Activated naive CD8-positive, alpha-beta T cell treated with anti-CD3 and anti-CD28 coated beads, Interleukin-2, amount 50 U/mL, for 16 hours (primary cell): ENCODE measurements at regions not wholly inside any gene's neighbourhood (a gene's known extent, or its start where the extent isn't known, plus 50 kb on each side); places are given as distances from the start of the nearest gene placed in this dataset.

Experiments
- DNase-seq: peaks from one replicate; pipeline ENCODE4 v3.0.0-alpha.2; 2020; ENCODE audit warnings: low read depth, low spot score

DNA sequence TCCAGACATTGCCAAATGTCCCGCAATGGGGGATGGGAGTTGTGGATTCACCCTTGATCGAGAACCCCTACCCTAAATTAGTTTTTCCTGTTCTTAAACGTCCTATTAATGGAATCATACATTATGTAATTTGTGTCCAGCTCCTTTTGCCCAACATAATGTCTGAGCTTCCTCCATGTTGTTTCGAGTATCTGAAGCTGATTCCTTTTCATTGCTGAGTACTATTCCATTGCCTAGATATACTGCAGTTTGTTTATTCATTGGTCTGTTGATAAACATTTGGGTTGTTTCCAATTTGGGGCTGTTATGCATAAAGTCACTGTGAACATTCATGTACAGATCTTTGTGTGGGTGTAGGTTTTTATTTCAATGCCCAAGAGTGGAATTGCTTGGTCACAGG is 251.3 kb downstream of the BCOR start:
- DNase-seq: no peak

DNA sequence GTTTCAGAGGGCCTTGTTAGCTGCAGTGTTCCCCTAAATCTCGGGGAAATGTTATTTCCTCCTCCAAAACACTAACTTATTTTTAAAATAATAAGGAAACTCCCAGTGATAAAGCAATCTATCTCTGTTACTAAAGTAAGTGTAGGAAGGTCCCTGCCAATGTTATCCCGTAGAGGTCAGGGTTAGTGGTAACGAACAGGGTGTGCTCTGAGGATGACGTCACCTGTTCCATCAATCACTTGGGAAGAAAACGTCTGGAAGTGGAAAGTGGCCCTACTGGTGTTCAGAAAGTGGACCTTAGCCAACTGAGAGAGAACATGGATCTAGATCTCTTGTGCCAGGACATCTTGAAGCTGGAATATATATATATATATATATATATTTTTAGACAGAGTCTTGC is 249.5 kb downstream of the BCOR start:
- no peak for DNase-seq

DNA sequence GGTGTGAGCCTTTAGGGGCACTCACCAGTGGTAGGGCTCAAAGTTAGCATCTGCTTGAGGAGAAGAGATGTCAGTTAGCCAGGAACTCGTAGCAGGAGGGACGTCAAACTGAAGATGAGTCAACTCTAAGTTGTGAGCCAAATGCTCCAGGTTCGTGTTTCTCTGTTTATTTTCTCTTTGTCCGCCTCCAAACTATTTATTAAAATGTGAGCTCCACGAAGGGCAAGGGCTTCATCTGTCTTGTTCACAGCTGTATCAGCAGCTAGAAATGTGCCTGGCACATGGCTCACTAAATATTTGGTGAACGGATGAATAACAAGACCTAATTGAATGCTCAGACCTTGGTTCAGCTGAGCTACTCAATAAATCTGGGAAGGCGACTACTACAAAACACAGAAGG is 248.9 kb downstream of the BCOR start:
- no peak for DNase-seq

DNA sequence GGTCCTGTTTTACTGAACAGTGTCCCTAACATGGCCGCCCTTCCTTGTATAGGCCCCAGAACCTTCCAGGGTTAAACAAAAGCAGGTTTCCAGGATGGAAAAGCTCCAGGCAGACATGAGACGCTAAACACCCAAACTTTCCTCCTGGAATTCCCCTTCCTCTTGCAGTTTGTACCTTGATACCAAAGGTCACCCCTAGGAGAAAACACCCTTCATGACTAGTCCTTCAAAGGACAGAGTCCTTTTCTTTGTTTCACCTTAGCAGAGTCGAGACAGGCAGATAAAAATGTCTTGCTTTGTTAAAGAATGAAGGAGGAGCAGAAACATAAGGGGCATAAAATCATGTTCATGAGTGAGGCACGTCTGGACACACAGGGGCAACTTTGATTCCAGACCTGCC is 247.5 kb downstream of the BCOR start:
- no peak for DNase-seq

DNA sequence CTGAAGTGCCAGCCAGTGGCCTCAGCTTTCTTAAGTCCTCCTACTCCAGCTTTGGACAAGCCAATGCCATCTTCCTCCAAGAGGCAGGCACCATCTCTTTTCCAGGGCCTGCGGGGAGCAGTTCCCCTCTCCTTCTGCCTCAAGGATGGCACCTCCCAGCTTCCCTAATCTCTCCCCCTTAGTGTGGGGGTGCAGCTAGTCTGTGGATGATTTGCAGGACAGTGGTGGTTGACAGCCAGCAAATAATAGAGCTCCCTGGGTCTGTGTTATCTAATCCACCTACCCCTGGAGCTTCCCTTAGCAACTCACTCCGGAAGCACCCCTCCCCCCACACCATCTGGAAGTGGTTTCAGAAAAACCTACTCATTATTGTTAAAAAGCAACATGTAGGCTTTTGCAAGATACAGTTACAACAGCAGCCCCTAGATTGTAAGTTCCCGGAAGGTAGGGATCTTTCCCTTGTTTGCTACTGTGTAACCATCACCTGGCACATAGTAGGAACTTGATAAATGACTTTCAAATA is 247.1 kb downstream of the BCOR start:
- no peak for DNase-seq

DNA sequence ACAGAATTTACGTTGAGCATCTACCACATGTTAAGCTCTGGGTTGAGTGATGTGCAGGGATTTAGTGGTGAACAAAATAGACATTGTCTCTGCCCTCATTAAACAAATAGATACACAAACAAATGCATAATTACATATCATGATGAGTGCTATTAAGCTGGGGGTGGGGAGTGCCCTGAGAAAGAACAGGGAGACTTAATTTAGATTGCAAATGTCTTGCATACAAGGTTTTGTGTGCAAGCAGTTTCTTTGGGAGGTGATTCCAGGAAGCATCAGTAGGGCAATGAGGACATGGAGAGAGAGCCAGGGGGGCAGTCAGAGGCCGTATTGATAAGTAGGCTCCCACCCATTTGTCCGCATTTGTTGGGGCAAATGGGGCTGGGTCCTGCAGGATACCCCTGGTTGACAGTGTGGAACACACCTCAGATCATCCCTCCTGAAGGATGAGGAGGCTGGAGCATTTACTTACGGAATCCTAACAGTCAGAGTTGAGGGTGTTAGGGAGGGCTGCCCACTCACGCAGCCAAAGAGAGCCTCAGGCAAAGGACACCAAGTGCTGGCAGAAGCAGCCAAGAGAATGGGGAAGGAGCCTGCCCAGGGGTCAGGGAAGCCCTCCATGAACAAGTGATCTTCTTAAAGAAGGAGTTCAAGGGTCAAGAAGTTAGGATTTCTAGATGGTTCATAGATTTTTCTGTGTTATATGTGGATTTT is 245.9 kb downstream of the BCOR start:
- DNase-seq: no peak

DNA sequence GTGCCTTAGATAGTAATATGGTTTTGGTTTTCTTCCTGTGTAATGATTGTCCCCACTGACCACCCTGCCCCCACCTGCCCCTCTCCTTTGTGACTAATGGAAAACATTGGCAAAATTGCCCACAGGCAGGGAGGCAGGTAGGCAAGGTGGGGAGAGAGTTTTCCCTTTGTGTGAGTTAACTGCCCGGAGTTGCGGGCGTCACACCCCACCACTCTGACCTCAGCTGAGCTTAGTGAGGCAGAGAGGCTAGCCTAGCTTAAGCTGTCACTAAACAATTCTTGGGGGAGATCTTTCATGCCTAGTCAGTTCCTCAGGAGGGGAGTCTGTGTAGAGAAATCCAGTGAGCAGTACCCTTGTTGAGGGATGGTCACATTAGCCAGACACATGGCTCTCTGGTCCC is 245.3 kb downstream of the BCOR start:
- no peak for DNase-seq

DNA sequence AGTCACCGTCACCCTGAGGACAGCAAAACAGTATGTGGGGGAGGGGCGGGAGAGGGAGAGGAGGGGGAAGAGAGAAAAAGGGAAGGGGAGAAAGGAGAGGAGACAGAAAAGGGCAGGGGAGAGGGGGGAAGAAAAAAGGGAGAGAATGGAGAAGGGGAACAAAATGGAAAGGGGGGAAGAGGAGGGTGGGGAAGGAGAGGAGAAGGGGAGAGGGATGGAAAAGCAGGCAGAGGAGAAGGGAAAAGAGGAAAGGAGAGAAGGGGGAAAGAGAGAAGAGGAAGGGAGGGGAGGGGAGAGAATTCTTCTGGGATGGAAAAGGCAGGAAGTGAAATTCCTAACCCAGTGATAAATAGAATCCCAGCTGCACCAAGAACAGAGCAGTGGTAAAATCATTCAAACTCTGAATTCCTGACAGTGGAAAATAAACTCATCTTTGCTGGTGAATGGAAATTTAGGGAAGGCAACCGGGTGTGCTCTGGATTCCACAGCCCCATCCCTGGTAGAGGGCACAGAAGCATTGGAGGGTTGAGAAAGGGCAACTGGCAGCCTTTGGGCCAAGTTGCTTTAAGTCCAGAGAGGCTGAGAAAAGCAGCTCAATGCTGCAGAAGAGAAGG is 244.2 kb downstream of the BCOR start:
- DNase-seq: no peak

DNA sequence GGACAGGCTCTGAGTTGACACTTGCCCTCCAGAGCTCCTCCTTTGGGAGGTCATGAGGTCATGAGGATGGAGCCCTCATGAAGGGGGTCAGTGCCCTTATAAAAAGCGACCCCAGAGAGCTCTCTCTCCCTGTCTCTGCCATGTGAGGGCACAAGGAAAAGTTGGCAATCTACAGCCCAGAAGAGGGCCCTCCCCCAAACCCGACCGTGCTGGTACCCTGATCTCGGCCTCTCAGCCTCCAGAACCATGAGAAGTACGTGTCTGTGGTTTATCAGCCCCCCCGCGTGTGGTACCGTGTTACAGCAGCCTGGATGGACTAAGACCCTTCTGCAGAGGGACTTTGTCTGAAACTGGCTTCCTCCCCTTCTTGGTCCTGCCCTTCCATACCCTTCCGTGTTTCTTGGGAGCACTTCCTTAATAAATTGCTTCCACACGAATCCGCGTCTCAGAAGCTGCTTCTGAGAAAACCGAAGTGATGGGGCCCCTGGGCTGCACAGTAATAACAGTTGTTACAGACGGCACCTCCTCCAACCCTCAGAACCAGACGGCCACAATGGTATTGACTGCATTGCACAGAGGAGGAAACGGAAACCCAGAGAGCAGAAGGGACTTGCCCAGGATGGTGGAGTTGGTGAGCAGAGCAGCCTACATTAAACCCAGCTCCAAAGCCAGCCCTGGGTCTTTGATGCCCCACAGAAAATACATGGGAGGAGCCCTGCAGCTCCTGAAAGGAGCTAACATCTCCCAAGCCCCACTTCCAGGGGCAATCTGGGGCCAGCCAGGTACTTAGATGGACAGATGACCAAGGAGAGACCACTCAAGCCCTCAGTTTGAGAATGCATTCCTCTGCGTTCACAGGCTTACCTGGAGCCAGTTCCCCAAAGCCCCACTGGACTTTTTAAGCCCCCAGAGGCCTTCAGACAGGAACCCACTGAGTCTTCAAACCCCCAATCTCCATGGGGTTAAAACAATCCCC is 242.7 kb downstream of the BCOR start:
- peak; percentile 33 for DNase-seq

DNA sequence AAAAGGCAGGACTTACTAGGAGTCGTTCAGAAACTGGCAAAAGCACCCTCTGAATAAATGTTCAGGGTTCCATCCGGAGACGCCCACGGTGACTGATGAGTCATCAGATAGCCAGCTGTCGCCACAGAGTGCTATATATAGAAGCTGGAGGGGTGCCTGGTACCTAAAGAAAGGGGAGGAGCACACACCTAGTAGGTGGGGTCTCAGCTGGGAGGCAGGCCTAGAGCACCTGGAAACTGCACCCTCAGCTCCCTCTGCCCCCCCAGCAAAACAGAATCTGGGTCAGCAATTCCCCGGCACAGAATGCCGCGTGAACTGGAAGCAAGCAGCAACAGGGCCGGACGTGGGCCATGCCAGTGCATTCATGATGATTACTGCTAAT is 242.0 kb downstream of the BCOR start:
- peak; percentile 52 for DNase-seq

DNA sequence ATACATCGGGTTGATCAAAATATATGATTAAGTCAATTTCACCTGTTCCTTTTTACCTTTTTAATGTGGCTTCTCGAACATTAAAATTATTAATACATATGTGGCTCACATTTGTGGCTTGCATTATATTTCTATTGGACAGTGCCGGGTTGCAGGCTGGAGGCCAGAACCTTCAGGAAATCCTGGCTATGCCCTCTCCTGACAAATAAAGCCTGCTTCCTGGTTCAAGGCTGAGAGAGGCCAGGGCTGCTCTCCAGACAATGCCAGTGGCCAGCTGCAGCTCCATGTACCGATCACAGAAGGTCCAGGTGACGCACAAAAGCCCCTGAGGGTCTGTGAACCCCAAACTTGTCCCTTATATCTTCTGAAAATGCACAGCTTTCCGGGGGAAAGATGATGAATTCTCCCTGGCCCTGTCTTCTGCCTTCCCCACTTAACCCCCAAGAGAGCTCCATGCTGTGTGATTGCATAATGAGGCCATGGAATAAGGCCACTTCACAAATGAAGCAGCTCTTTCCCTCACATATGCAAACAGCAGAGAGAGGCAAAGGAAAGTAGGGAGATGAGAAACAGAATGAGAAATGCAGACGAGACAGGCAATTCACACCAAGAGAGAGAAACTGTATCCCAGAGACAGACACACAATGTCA is 241.2 kb downstream of the BCOR start:
- DNase-seq: no peak

DNA sequence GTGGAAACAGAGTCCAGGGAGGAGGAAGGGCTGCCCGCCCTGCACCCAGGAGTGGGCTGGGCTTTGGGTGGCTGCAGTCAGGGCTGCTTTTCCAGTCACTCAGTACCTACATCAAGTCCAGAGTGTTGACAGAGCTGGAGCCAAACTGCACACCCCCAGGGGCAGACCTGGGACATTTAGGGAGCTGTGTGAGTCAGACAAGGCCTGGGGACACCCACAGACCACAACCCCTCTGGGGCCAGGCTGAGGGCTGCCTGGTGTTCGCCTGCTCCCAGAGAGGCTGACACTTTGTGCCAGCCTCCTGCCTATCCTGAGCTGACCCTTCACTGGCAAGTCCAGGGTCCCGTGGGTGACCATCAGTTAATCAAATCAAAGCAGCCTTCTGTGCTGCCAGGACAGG is 240.0 kb downstream of the BCOR start:
- DNase-seq: no peak

DNA sequence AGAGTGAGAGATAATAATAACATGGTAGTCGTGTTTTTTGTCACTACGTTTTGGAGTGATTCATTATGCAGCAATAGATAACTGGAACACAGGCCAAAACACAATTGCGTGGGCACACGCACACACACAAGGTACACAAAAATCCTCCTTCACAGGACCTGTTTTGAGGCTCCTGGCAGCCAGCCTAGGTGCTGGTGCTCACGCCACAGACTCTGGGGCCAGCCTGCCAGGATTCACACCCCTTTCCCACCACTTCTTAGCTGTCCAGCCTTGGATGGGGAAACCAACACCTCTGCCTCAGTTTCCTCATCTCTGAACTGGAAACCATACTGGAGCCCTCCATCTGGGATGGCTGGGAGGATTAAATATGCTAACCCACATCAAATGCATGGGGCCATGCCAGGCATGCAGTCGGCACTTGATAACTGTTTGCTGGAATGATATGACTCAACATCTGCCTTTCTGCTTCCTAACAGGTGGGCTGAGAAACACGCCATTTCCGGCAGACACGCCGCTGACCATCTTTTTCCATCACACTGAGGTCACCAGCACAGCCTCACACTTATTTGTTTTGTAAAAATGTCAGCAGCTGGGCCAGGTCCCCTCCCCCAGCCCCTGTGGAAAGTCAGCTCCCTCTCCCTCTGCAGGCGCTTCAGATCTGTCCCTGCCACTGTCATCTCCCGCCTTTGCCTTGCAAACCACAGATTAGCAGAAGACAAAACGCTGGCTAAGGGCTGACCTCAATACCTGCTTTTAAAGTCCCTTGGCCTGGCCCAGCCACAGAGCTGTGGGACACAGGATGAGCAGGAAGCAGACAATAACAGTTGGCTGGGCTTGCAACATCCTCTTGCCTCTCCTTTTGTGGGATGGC is 237.5 kb downstream of the BCOR start:
- DNase-seq: peak; percentile 56

DNA sequence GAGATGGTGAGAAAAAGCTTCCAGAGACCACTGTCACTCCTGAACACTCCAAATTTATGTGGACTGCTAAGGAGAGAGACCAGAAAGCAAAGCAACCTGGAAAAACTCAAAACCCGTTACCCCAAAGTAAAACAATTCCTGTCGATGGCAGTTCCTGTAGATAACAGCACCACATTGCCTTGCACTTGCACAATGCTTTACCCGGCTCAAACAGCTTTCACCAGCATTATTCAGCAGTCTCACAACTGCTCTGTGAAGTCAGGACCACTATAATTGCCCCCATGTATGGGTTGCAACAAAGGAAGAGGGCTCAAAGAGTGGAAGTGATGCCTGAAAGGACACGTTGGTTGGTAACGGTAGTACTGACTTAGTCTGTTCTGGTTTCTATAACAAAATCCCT is 234.8 kb downstream of the BCOR start:
- DNase-seq: no peak

DNA sequence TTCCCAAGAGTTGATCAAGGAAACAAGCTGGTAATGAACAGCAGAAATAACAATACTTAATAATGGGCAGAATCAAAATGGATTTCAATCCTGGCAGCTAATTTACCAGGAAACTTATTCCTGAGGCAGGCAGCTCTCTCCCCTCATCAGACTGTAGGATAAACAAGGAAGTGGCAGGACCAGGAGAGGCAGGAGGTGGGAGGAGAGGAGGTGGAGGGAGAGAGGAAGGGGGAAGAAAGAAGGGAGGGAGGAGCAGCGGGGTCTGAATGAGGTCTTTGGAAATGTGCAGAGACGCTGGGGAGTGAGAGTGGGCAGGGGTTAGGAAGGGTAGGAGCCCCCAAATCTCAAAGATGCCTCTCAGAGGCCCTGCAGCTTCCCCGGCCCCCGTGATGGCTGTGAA is 231.5 kb downstream of the BCOR start:
- no peak for DNase-seq

DNA sequence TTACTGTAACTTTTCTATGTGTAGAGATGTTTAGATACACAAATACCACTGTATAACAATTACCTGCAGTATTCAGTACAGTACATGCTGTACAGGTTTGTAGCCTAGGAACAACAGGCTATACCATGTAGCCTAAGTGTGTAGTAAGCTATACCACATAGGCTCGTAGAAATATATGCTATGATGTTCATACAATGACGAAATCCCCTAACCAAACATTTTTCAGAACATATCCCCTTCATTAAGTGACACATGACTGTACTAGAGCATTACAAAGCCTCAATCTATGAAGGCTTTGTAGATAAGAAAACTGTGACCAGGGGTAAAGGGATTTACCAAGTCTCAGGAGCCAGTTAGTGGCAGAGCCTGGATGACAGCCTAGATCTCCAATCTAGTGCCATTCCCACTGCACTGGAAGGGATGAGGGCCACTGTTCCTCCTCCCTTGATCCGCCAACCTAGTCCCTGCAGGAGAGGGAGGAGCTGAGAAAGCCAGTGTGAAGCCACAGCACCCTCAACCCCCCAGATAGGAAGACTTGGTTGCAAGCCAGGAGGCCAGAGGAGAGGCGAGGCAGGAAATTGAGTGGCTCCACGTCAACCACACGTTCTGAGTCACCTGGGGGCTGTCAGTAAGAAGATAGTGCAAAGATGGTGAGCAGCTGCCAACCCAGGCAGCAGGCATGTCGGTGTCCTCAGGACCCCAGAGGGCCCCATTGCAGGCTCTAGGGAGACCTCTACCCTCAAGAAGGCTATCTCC is 227.7 kb downstream of the BCOR start:
- peak; percentile 34 for DNase-seq

DNA sequence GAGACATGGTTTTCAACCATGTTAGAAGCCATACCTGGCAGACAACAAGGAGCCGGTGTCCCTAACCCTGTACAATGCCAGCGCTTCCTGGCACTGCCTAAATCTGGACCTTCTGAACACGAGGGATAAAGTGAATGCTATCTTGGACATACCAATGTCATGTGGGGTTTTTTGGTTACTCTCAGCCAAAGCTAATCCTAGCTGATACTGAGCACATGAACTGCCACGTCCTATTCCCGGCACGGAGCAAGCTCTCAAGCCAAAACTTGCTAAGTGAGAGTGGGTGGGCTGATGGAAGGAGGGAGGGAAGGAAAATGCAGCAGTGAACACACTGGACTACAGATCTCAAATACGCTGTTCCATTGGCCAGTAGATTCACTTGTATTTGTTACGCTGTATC is 226.1 kb downstream of the BCOR start:
- DNase-seq: no peak

DNA sequence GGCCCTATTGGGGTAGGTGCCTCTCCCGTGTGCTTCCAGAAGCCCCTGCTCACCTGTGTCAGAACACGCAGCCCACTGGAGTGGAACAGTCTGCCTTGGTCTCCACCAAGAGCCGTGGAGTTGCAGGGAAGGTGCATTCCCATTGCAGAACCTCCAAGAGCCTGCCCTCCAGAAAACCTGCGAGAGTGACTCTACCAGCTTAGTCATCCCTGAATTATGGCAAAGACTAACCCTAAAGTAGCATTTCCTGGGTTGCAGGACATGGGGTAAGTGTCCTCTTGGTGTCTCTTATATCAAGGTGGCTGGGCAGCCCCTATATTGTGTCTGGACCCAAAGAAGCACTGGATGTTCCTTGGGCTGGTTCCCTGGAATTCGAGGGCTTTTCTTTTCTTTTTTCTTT is 224.6 kb downstream of the BCOR start:
- no peak for DNase-seq

DNA sequence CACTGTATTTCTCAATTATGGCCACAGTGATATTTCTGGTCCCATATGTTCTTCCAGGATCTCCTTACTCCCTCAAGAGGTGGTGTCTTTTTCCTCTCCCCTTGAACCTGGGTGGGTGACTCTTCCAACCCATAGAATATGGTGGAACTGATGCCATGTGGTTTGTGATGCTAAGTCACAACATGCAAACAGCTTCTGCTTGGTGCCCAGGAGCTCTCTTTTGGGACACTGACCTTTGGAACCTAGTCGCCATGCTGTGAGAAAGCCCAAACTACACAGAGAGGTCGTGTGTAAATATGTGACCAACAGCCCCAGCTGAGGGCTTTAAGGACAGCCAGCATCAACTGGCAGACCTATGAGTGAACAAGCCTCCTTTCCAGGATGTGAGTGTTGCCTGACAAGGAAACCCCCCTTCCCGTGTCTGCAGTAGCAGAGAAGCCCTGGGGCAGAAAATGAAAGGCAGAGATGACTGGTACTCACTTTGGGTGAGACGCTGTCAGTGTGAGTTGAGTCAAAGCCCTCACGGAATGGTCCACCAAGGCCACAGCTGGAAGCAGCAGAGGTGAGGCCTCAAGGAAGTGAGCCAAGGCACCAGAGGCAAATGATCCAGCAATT is 223.4 kb downstream of the BCOR start:
- DNase-seq: peak; percentile 17
